ENCODE measurements at regions not wholly inside any gene's neighbourhood (a gene's known extent, or its start where the extent isn't known, plus 50 kb on each side); places are given as distances from the start of the nearest gene placed in this dataset.

GRCh38 chr13:59522652-59523051, 641.1 kb downstream of the DIAPH3 start:
- DNase-seq, result no peak

- no peak for DNase-seq
These were observed 636.2 kb downstream of the DIAPH3 start for GRCh38 chr13:59527500-59527899.

GRCh38 chr13:59531571-59532091, 632.1 kb downstream of the DIAPH3 start:
- DNase-seq, result no peak

- DNase-seq, result no peak
These were observed 631.3 kb downstream of the DIAPH3 start for GRCh38 chr13:59532405-59532804.

- no peak for DNase-seq
These were observed 629.9 kb downstream of the DIAPH3 start for GRCh38 chr13:59533561-59534555.

GRCh38 chr13:59534806-59535205, 628.9 kb downstream of the DIAPH3 start:
- no peak for DNase-seq

GRCh38 chr13:59537500-59537899, 626.2 kb downstream of the DIAPH3 start:
- no peak for DNase-seq

- DNase-seq, result no peak
These were observed 625.2 kb downstream of the DIAPH3 start for GRCh38 chr13:59538512-59538911.

- DNase-seq, result peak; percentile 55 to 90
These were observed 621.4 kb downstream of the DIAPH3 start for GRCh38 chr13:59542303-59542702.

- DNase-seq, result no peak
These were observed 620.3 kb downstream of the DIAPH3 start for GRCh38 chr13:59543418-59543817.

GRCh38 chr13:59545007-59545406, 618.7 kb downstream of the DIAPH3 start:
- peak; percentile 10 to 49 for DNase-seq

GRCh38 chr13:59546178-59546577, 617.5 kb downstream of the DIAPH3 start:
- DNase-seq, result no peak

GRCh38 chr13:59547950-59548349, 615.8 kb downstream of the DIAPH3 start:
- no peak for DNase-seq

- no peak for DNase-seq
These were observed 600.8 kb downstream of the DIAPH3 start for GRCh38 chr13:59562924-59563323.

- no peak for DNase-seq
These were observed 597.2 kb downstream of the DIAPH3 start for GRCh38 chr13:59566561-59566960.

- no peak for DNase-seq
These were observed 595.4 kb downstream of the DIAPH3 start for GRCh38 chr13:59568306-59568705.

GRCh38 chr13:59570204-59570603, 593.5 kb downstream of the DIAPH3 start:
- DNase-seq, result peak in 1 of 2 experiments; percentile 20

GRCh38 chr13:59584101-59584500, 579.6 kb downstream of the DIAPH3 start:
- no peak for DNase-seq

GRCh38 chr13:59584761-59585670, 578.7 kb downstream of the DIAPH3 start:
- no peak for DNase-seq

GRCh38 chr13:59587030-59587429, 576.7 kb downstream of the DIAPH3 start:
- DNase-seq, result no peak

- no peak for DNase-seq
These were observed 575.6 kb downstream of the DIAPH3 start for GRCh38 chr13:59587971-59588716.

- no peak for DNase-seq
These were observed 575.0 kb downstream of the DIAPH3 start for GRCh38 chr13:59588717-59589067.

GRCh38 chr13:59601993-59602392, 561.7 kb downstream of the DIAPH3 start:
- DNase-seq, result no peak
